HG02970 (cell line): ENCODE measurements at regions not wholly inside any gene's neighbourhood (a gene's known extent, or its start where the extent isn't known, plus 50 kb on each side); places are given as distances from the start of the nearest gene placed in this dataset.

Experiments
- ATAC-seq: cut with Tn5 transposase; IDR thresholded peaks from one replicate; pipeline ENCODE4 v1.9.1; 2021; ENCODE audit warnings: mild to moderate bottlenecking, moderate library complexity, moderate number of reproducible peaks; ENCODE audit not compliant: unreplicated experiment, low FRiP score

DNA sequence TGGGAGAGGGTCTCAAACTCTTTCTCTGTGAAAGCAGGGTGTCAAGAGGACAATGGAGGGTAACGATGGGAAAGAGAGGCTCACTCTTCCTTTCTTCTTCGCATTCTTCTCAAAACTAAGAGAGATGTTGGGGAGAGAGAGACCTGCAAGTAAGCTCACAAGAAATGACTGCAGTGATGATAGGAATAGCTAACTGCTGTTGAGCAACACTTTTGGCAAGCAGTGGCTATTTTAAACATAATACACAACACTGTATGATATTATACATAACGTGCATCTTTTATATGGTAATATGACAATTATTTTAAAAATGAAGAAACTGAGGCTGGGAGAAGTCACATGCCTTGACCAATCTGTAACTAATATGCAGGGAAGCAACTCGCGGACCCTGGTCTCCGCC, 247.5 kb downstream of the CMPK2 start:
- no peak for ATAC-seq

DNA sequence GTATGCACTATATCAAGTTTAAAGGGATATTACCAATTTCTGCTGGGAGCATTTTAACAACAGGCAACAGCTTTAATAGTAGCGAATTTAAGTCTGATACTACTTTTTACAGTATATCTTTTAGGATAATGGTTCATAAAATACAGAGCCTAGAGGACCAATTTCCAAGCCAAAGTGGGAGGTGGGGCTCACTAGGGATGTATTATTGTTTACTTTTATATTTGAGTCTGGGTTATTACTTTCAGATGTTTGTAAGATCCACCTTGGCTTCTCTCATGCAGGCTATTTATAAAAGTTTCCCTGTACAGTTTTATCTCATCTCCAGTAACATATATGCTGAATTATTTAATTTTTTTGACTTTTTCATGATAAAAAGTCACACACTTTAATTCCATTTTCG, 242.0 kb downstream of the CMPK2 start:
- no peak for ATAC-seq

GRCh38 chr2:6626401-6627012, 239.2 kb downstream of the CMPK2 start:
- no peak for ATAC-seq

GRCh38 chr2:6627316-6627715, 238.4 kb downstream of the CMPK2 start:
- no peak for ATAC-seq

DNA sequence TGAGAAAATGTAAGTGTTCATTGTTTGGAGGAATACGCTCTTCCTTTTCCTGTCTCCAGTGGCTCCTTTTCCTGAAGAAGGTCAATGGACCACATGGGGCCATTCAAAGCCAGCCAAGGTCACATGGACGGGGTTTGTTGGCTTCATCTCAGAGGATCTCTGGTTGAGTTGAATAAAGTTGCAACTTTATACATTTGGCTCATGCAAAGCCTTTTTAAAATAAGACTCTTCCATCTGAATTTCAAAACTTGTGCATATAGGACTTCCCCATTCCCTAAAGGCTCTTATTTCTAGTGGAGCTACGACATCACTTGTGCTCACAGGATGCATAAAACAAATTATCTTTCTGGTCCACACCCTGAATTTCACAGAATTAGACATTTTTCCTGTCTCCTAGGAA, 235.5 kb downstream of the CMPK2 start:
- ATAC-seq = no peak

GRCh38 chr2:6635296-6635695, 230.4 kb downstream of the CMPK2 start:
- ATAC-seq = no peak

GRCh38 chr2:6637330-6637729, 228.4 kb downstream of the CMPK2 start:
- ATAC-seq = no peak

GRCh38 chr2:6639929-6640620, 225.6 kb downstream of the CMPK2 start:
- ATAC-seq = no peak

DNA sequence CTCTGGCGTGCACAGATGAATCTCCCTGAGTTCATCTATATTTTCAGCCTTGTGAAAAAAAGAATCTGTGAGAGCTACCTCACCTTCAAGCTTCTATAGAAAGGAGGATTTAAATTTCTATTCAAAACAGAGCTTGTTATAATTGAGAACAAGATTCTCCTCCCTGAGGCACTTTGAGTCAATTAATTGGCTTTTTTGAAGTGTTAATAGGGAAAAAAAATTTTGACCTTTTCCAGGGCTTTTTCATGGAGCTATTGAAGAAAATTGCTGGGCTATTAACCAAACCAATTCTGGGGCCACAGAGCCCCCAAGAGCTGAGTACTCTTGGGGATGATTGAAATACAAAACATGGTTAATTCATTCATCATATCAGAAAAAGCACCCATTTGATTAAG, 225.1 kb downstream of the CMPK2 start:
- ATAC-seq = no peak

- no peak for ATAC-seq
Measured at GRCh38 chr2:6641956-6642355, 223.8 kb downstream of the CMPK2 start.

GRCh38 chr2:6644261-6644660, 221.4 kb downstream of the CMPK2 start:
- no peak for ATAC-seq

DNA sequence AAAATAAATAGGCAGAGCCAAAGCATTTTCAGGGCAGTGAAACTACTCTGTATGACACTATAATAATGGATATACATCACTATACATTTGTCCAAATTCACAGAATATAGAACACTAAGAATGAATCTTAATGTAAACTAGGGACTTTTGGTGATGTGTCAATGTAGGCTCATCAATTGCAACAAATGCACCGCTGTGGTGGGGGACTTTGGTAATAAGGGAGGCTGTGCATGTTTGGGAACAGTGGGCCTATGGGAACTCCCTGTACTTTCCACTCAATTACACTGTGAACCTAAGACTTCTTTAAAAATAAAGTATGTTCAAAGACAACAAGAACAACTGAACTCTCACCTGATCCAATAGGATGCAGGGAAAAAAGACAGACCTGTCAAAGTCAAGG, 220.7 kb downstream of the CMPK2 start:
- ATAC-seq = no peak

DNA sequence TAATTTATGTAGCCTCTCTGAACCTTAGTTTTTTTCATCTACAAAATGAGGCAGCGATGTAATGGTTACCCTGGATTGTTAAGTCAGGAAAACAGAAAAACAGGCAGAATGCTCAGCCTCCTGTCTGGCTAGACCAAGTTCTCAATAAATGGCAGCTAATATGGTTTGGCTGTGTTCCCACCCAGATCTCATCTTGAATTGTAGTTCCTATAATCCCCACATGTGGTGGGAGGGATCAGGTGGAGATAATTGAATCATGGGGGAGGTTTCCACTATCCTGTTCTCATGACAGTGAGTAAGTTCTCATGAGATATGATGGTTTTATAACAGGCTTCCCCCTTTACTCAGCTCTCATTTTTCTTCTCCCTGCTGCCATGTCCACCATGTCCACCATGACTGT, 220.0 kb downstream of the CMPK2 start:
- no peak for ATAC-seq

- no peak for ATAC-seq
Measured at GRCh38 chr2:6647046-6647445, 218.7 kb downstream of the CMPK2 start.

DNA sequence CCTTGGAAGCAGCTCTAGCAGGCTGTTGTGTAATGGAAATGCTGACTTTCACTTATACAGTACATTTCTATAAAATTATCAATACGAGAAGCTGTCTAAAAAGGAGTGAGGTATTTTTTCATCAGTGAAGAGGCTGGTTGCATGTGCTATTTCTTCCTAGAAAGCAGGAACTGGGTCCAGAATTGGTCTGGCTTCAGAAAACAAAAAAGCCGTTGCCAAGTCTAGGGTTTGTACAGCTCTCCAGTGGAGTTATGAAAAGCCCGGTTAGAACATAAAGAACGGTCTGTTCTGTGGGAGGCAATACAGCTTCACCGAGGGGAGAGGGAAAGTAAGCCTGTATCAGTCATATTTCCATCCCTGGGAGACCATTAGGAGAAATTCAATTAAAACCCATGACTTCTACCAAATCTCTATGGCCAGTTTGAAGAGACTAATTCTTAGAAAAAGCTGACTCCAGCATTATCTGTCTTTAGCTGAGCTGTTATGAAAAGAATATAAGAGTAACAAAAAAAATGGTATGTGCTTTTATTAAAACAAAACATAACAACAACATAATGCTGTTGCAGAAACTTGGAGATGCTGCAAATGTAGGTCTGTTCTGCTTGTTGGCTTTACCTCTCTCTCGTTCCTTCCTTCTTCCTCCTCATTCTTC, 217.0 kb downstream of the CMPK2 start:
- no peak for ATAC-seq

DNA sequence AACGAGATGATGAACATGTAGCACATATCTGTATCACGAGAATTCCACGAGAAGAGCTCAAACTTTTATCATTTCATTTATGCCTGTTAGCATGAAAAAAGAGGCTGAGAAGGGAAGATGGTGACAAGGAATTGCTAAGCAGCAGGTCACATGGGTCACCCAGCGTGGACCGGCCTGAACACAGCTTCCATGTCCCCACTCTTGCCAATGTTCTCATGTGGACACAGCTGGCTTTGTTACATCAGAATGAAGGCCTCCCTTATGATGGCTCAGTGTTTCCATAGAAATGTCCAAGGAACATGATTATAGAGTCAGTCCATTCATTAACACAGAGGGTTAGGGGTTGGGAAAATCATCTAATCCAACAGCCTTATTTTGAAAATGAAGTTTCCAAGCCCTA, 215.4 kb downstream of the CMPK2 start:
- no peak for ATAC-seq

- ATAC-seq = no peak
Measured at GRCh38 chr2:6652251-6652650, 213.5 kb downstream of the CMPK2 start.

- ATAC-seq = no peak
Measured at GRCh38 chr2:6653281-6653750, 212.4 kb downstream of the CMPK2 start.

GRCh38 chr2:6654279-6654678, 211.4 kb downstream of the CMPK2 start:
- ATAC-seq = no peak

GRCh38 chr2:6656633-6657032, 209.1 kb downstream of the CMPK2 start:
- ATAC-seq = no peak

GRCh38 chr2:6657136-6657535, 208.6 kb downstream of the CMPK2 start:
- no peak for ATAC-seq

DNA sequence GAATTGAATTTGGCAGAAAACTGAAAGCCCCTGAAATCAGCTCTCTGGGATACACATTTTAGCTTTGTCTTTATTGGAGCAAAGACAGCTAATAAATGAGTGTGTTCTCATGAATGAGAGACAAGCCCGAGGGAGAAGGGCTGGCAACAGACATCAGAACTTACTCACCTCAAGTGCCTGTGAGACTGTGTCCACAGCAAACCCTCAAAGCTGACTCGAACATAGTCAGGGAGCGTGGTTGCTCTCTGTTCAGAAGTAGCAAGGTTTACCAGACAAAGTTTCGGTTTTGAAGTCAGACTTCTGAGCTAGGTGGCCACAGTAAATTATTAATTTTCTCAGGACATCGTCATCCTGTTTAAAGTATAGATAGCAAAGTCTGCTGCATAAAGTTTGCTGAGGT, 207.9 kb downstream of the CMPK2 start:
- ATAC-seq = peak; percentile 51
